Endothelial cell of umbilical vein (primary cell): ENCODE measurements at regions not wholly inside any gene's neighbourhood (a gene's known extent, or its start where the extent isn't known, plus 50 kb on each side); places are given as distances from the start of the nearest gene placed in this dataset.

Experiments used
- CTCF ChIP-seq, 2 donors: IDR thresholded peaks; 1 replicate in 1 of 2; 2 replicates in 1 of 2; pipeline ENCODE4 v1.5.1; 2011; ENCODE audit warnings: low read length in 2 of 2, mild to moderate bottlenecking in 2 of 2, moderate library complexity in 2 of 2, control low read depth in 1 of 2, inconsistent platforms in 1 of 2, low read depth in 1 of 2; ENCODE audit not compliant: insufficient read depth in 1 of 2; ENCODE audit errors: extremely low read depth in 1 of 2
- EZH2 ChIP-seq: IDR thresholded peaks from 2 replicates; pipeline ENCODE4 v1.6.1; 2012; ENCODE audit warnings: borderline replicate concordance, low read depth, mild to moderate bottlenecking, moderate library complexity, low read length, inconsistent platforms; ENCODE audit not compliant: severe bottlenecking
- FOS ChIP-seq: IDR thresholded peaks from 2 replicates; pipeline ENCODE4 v1.6.1; 2011; ENCODE audit warnings: mild to moderate bottlenecking, low read length, moderate library complexity, borderline replicate concordance; ENCODE audit not compliant: insufficient read depth
- GATA2 ChIP-seq: IDR thresholded peaks from 2 replicates; pipeline ENCODE4 v1.7.0; 2011; ENCODE audit warnings: low read depth, mild to moderate bottlenecking, moderate library complexity, mixed read lengths, low read length; ENCODE audit not compliant: insufficient read length, insufficient read depth
- JUN ChIP-seq: IDR thresholded peaks from 2 replicates; pipeline ENCODE4 v1.6.1; 2011; ENCODE audit warnings: borderline replicate concordance, low read depth; ENCODE audit not compliant: insufficient read length, insufficient read depth
- MAX ChIP-seq: IDR thresholded peaks from 2 replicates; pipeline ENCODE4 v1.6.1; 2011; ENCODE audit not compliant: insufficient read depth, insufficient read length
- MYC ChIP-seq: IDR thresholded peaks from one replicate; pipeline ENCODE4 v1.6.1; 2011; ENCODE audit warnings: mild to moderate bottlenecking, low read depth, low read length
- POLR2A ChIP-seq: IDR thresholded peaks from 2 replicates; pipeline ENCODE4 v1.6.1; 2012; ENCODE audit warnings: low read depth, mild to moderate bottlenecking, control low read depth, low read length
- POLR2AphosphoS5 ChIP-seq: IDR thresholded peaks from 2 replicates; pipeline ENCODE4 v1.6.1; 2012; ENCODE audit warnings: low read depth, mild to moderate bottlenecking, control low read depth, low read length, moderate library complexity; ENCODE audit not compliant: insufficient read depth

- no peak for TF ChIP-seq EZH2
- TF ChIP-seq CTCF (IDR thresholded peaks at IDR 0.05; ENCODE audit: extremely low read depth in 1 of 2, insufficient read depth in 1 of 2, low read depth in 1 of 2, low read length in 2 of 2) = no peak
- no peak for TF ChIP-seq POLR2AphosphoS5
- TF ChIP-seq POLR2A = no peak
- TF ChIP-seq FOS = no peak
- TF ChIP-seq MAX = no peak
- no peak for TF ChIP-seq MYC
- TF ChIP-seq GATA2 = no peak
- no peak for TF ChIP-seq JUN
Observed at GRCh38 chr3:59685432-59685831, 635.6 kb upstream of the CFAP20DC start.
